Stimulated activated CD4-positive, alpha-beta T cell treated with anti-CD3 and anti-CD28 coated beads, Interleukin-12 subunit alpha, Interleukin-12 subunit beta, amount 100 ng/mL, for 24 hours (primary cell): ENCODE measurements at regions not wholly inside any gene's neighbourhood (a gene's known extent, or its start where the extent isn't known, plus 50 kb on each side); places are given as distances from the start of the nearest gene placed in this dataset.
"Not testable (repeated sequence)": the region's sequence is repeated elsewhere in the genome, so short reads cannot be mapped to it uniquely, and the experiment has no call there.

Source experiments
- DNase-seq, 2 experiments: peaks; one replicate each; pipeline ENCODE4 v3.0.0-alpha.2; 2020; ENCODE audit warnings: low read depth in 2 of 2

DNA sequence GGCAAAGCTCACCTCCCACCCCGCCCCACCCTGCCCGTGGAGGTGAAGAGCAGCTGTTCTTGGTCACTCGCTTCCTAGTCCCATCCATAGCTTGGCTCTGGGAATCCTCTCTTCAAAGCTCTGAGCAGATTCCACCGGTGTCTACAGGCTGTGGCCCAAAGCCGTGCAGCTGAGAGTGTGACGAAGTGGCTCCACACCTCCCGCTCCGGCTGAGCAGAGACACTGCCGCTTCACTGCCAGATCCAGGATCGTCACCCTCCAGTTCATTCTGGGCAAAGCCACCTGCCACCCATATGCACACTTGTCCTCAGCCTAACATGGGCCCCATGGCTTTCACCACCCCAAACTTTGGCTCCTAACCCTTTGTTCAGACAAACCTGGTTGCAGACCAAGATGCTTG, 532.9 kb upstream of the B3GAT1 start:
- DNase-seq, result no peak

DNA sequence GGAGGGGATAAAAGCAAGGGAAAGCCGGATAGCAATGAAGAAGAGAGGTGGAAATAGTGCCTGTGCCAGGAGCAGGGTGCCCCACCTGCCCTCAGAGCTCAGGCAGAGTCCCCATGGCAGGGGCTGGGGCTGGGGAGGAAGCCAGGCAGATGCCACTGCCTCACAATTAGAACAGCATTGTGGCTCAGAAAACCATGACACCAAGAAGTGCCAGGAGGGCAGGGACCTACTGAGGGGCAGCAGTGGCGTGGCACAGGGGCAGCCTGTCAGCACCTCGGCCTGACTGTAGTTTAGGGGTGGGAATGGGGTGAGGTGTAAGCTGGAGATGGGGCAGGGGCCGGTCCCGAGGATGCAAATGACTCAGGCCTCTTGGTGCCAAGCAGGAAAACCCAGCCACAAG, 532.1 kb upstream of the B3GAT1 start:
- no peak for DNase-seq

DNA sequence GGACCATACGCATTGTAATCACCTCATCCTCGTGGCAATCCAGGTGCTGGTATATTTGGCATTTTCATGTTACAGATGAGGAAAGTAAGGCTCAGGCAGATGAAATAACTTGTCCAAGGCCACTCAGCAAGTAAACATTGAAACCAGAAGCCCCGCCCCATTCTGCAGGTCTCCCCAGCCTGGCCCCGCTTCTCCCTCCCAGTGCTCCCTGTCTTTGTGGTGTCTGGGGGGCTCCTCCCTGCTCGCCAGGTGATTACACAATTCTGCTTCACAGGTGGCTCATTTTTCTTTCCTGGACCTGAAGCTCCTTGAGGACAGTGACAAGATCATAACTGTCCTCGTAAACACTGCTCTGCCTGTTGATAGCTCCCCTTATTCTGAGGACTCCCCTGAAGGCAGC, 531.5 kb upstream of the B3GAT1 start:
- no peak for DNase-seq

DNA sequence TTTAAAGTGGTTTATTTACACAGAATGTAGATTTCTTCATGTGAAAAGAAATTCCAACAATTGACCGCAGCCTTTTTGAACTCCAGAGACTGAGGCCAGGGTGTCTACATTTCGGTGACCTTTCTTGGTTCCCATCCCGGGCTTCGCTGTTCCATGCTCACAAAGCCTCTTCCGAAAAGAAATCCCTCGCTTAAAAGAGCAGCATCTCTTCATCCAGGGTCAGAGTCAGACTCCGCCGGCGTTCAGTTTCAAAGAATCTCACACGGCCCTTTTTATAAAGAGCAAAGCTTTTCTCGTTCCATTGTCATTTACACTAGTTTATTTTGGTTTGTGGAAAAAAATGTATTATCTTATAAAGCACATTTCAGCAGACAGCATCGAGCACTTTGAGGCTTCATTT, 530.6 kb upstream of the B3GAT1 start:
- no peak for DNase-seq

DNA sequence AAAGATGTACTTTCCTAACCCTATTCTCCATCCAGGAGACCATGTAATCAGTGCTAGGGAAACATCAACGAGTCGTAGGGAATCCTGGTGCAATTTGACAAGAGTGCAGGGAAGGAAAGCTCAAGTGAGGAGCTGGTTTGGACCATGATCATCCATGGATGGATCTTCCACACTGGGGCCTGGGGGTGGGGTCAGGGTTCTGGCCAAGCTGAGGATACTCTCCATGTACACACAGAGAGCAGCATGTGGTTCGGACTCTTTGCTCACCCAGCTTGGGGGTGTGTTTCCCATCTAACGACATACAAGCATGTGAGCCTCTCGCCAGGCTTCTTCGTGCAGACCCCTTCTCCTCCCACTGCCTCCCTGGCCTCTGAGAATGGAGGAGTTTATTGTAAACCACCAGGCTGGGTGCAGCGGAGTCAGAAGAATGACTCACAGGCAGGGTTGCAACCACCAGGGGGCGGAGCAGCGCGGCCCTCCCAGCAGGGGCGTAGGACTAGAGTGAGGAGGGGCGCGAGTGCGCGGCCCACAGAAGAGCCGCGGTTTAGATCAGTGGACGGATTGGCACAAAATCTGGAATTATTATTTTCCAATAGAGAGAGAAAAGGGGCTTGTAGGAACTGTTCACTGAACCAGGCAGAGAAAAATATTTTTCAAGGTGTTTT, 530.0 kb upstream of the B3GAT1 start:
- DNase-seq, result not testable (repeated sequence)

DNA sequence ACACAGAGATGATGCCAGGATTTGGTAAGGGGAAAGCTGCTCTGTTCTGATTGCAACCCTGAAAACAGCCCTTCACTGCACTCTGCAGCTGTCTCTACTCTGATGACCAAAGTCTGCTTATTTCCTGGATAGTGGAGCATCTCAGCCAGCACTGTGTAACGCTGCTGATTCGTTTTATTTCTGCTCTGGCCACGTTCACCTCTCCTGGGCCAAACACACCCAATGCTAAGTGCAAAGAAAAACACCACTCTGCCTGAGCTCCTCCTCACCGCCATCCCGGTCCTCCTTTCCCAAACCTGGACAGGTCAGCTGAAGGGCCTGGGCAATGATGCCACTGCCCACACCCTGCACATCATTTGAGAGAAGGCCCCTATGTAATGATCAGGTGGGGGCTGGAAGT, 529.3 kb upstream of the B3GAT1 start:
- no peak for DNase-seq

DNA sequence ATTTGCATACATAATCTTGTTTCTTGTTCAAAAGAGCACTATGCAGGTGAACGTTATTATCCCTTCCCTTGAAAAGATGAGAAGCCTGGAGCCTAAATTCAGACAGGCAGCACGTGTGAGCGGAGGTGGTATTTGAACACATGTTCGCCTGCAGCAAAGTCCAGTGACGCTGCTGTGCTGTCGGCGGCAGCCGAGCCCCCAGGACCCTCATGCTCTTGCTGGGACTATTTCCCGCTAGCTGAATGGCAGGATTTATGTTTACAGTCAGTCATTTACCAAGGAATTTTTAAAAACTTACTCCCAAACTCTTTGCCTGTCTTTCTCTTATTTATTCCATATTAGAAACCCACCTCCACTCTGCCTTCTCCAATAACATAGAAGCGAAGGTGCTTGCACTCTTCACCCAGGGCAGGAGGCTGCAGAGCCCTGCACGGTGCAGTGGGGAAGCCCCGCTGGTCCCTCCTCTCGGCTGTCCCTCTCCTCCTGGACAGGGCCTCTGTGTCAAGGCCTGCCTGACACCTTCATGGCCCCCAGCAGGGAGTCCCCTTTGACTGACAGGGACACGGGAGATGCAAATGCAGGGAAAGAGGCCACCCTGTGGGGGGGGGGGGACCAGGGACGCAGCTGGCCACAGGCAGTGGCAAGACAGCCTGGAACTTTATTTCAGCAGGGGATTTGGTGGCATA, 528.5 kb upstream of the B3GAT1 start:
- no peak for DNase-seq

DNA sequence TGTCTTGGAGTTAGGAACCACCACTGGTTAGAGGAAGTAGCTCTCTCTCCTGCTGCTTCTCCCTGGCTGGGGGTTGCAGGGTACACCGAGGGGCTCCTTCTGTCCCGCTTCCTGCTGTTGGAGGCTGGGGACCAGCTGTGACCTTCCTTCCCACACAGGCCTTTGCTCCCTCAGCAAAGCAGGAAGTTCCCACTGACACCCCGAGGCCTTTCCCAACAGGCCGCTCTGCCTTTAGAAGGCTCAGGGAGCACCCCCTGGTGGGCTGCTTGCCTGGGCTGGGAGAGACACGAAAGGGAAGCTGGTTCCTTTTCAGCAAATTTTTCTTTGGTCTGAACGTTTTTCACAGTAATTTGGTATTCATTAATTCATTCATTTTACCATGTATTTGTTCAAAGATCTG, 527.9 kb upstream of the B3GAT1 start:
- no peak for DNase-seq

DNA sequence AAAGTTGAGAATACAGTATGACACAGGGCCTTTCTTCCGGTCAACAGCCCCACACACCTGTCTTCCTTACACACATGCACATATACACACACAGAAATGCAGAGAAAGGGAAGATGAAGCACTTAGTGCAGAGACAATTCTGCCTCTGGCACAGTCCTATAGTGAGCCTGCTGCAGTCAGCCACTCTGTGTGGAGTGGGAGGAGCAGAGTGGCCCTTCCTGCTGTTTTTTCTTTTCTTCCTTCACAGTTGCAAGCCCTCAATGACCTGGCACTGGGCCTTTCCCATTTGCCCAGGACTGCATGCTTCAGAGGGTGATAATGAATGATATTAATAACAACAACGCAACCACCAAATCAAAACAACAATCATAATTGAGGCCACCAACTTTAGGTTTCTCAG, 527.0 kb upstream of the B3GAT1 start:
- DNase-seq, result no peak

DNA sequence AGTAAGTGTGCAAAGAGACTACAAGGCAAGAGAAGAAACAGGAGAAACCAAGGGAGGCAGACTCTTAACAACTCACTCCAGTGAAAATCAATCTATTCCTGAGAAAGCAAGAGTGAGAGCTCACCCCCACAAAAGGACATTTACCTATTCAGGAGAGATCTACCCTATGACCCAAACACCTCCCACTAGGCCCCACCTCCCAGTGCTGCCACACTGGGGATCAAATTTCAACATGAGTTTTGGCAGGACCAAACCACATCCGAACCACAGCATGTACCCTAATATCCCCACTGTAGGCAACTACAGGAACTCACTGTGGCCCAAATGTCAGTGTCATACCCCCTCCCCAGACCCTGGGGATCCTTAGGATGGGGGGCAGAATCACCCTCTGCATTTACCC, 526.2 kb upstream of the B3GAT1 start:
- DNase-seq, result no peak

DNA sequence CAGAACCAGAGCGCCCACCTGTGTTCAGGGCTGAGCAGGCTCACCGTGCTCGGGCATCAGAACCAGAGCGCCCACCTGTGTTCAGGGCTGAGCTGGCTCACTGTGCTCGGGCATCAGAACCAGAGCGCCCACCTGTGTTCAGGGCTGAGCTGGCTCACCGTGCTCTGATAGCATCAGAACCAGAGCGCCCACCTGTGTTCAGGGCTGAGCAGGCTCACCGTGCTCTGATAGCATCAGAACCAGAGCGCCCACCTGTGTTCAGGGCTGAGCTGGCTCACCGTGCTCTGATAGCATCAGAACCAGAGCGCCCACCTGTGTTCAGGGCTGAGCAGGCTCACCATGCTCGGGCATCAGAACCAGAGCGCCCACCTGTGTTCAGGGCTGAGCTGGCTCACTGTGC, 525.2 kb upstream of the B3GAT1 start:
- DNase-seq, result not testable (repeated sequence)

GRCh38 chr11:134932761-134933160, 520.7 kb upstream of the B3GAT1 start:
- no peak for DNase-seq

DNA sequence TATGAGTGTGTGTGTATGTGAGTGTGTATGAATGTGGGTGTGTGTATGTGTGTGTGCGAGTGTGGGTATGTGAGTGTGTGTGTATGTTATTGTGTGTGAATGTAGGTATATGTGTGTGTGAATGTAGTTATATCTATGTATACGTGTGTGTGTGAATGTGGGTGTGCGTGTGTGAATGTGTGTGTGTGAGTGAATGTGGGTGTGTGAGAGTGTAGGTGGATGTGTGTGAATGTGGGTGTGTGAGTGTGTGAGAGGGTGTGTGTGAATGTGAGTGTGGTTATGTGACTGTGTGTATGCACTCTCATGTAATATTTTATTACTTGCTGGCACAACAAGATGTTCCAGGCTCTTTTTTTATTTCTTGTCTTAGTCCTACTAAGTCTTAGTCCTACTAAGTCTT, 513.4 kb upstream of the B3GAT1 start:
- DNase-seq, result no peak

DNA sequence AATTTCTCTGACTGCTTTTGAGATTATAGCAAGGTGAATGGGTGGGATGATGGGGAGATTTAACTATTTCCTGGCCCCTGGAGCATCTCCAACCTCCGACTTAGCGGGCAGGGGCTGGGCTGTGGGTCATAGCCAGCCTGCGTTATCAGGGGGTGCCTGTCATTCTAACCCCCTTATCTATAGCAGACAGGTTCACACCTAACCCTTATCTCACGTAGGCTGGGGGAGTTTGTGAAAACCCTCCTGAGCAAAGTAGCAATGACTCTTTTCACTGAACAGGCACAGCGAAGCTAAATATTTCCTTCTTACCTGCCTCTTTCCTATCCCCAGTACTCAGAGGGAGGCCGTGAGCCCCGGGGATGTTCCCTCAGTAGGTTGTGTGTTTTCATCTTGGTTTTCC, 511.4 kb upstream of the B3GAT1 start:
- no peak for DNase-seq

DNA sequence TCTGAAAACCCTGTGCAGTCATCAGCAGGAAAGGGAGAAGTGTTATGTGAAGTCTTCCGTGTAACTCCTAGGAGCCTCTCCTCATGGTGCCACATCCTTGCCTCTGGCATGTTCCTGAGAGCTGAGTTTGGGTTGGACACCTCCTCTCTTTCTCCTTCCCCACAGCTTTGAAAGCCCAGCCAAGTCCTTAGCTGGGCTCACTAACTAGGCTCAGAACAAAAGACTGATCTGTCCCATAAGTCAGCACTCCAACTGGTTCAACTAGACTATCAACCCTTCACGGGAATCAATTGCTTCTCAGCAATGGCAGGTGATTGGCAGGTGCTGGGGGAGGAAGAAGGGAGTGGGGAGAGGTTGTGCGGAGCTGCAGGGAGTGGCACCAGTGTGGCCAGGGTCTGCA, 509.9 kb upstream of the B3GAT1 start:
- DNase-seq, result no peak

DNA sequence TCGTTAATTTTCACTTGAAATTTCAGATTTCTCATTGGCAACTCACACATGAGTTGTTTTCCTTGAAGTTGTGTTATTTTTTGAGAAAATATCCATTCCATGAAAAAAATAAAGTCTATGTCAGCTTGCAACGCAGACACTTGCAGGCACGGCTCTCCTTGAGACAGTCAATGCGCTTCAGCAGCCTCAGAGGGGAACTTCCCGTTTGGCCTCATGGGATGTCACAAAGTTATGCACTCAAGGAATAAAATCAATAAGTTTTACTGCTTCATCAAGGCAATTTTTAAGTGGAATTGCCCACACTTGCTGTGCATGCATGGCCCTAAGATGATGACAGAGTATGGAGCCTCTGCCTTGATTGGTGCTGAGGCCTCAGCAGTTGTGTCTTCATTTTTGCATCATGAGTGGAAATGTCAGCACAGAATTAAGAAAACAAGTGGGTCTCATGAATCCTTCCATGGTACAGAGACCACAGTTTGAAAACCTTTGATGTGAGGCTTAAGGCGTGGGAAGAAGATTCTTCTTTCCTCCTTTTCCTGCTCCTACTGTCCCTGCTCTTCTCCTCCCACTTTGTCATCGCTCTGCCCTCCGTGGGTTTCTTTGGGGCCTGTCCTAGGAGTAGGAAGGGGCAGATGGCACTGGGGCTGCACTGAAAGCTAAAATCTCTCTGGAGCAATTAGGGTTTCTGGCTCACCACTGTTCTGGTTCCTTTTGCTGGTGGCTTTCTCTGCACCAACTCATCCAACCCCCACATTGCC, 509.0 kb upstream of the B3GAT1 start:
- no peak for DNase-seq

- DNase-seq, result no peak
Measured at GRCh38 chr11:134916421-134917213, 504.6 kb upstream of the B3GAT1 start.

DNA sequence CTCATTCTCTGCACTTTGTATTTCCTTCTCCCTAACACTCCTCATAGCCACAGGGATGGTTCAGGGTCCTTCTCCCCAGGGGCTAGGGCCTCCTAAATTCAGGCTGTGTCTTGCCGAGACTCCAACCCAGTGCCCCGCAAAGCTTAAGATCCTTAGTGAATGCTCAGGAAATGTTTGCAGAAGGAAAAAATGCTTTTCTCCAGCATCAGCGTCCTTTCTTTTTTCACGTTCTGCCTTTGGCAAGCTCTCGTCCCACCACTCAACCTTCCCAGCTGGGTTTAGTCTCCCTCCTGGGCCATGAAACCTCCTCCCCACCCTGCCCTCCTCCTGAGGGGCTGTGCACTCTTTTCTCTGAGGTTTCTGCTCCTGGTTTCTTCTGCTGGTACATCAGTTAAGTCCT, 503.8 kb upstream of the B3GAT1 start:
- no peak for DNase-seq

DNA sequence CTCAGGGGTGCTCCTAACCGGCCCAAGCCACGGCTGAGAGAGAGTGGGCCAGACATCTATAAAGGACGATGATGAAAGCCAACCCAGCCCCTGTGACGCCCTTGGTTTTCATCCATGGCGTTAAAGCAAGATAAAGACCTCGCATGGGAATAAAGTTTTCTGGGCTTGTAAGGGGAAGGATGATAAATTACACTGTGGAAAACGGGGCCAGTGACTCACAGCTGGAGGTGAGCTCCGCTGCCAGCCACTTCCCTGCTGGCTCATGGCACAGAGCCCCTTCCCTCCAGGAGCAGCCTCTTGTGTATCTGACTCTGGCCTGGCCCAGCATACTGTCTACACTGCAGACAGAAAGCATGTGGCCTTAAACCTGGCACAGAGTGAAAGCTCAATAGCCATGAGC, 503.2 kb upstream of the B3GAT1 start:
- DNase-seq, result no peak

- DNase-seq, result no peak
Measured at GRCh38 chr11:134913999-134914590, 502.1 kb upstream of the B3GAT1 start.

DNA sequence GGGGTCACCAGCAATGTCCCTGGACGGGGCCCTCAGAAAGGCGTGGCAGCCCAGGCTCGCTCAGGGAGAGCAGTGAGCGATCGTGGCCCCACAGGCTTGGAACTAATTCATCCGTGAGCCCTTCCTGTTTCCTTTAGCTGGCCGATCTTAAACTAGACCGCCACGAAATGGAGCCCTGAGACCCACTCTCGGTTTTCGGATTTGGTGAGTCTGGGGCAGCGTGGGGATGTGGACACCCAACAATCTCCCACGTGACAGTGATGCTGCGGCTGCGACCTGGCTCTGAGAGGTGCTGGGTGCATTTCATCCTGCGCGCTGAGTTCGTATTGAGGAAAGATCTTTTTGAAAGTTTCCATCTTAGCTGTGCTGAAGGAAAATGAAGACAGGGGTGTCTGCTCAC, 501.3 kb upstream of the B3GAT1 start:
- DNase-seq, result no peak
